ENCODE measurements at regions not wholly inside any gene's neighbourhood (a gene's known extent, or its start where the extent isn't known, plus 50 kb on each side); places are given as distances from the start of the nearest gene placed in this dataset.

GRCh38 chr18:66795051-66795450 is 191.2 kb upstream of the CDH19 start:
- DNase-seq (ENCODE audit: low spot score), result no peak
- H3K9me3 ChIP-seq (ENCODE audit: low read depth), result no peaks in the 10 kb centered on the region
- H3K27me3 ChIP-seq, result no peaks in the 10 kb centered on the region
- H3K4me2 ChIP-seq, result no peak overlapping the region
- H3K4me1 ChIP-seq (ENCODE audit: insufficient read depth), result no peaks in the 10 kb centered on the region
- no peaks in the 10 kb centered on the region for H3K36me3 ChIP-seq (replicated peaks; ENCODE audit: insufficient read depth, low read depth)
- H3K79me2 ChIP-seq, result no peaks in the 10 kb centered on the region
- no peak overlapping the region for H3K4me3 ChIP-seq
- TF ChIP-seq EZH2phosphoT487 (IDR thresholded peaks at IDR 0.05; ENCODE audit: low read depth, severe bottlenecking, unreplicated experiment), result no peak
- H4K20me1 ChIP-seq (ENCODE audit: insufficient read depth, poor library complexity, severe bottlenecking), result no peaks in the 10 kb centered on the region
- no peaks in the 10 kb centered on the region for H3K9me2 ChIP-seq (replicated peaks; ENCODE audit: insufficient read depth)
- 63% methylated on average over 3 of the region's 3 CpGs for WGBS (ENCODE audit: low lambda C conversion rate, missing lambda C conversion rate)
- H3K27ac ChIP-seq, result no peak overlapping the region
- no peak overlapping the region for H2AFZ ChIP-seq

GRCh38 chr18:66792466-66792865 is 188.6 kb upstream of the CDH19 start:
- no peaks in the 10 kb centered on the region for H3K36me3 ChIP-seq (replicated peaks; ENCODE audit: insufficient read depth, low read depth)
- DNase-seq (ENCODE audit: low spot score), result no peak
- H2AFZ ChIP-seq, result no peak overlapping the region
- TF ChIP-seq EZH2 (IDR thresholded peaks at IDR 0.05; ENCODE audit: borderline replicate concordance) (no peak), CTCF (IDR thresholded peaks at IDR 0.05; ENCODE audit: poor library complexity) (no peak), EZH2phosphoT487 (IDR thresholded peaks at IDR 0.05; ENCODE audit: low read depth, severe bottlenecking, unreplicated experiment) (no peak)
- 64% methylated on average over 3 of the region's 3 CpGs for WGBS (ENCODE audit: low lambda C conversion rate, missing lambda C conversion rate)
- H3K9me3 ChIP-seq (ENCODE audit: low read depth), result no peaks in the 10 kb centered on the region
- no peak overlapping the region for H3K4me2 ChIP-seq
- H3K4me1 ChIP-seq (ENCODE audit: insufficient read depth), result no peaks in the 10 kb centered on the region
- no peaks in the 10 kb centered on the region for H3K9me2 ChIP-seq (replicated peaks; ENCODE audit: insufficient read depth)
- H3K27me3 ChIP-seq, result no peaks in the 10 kb centered on the region
- H3K4me3 ChIP-seq, result no peak overlapping the region
- no peaks in the 10 kb centered on the region for H3K79me2 ChIP-seq
- no peak overlapping the region for H3K27ac ChIP-seq
- no peaks in the 10 kb centered on the region for H4K20me1 ChIP-seq (ENCODE audit: insufficient read depth, poor library complexity, severe bottlenecking)

GRCh38 chr18:66780609-66781008 is 176.7 kb upstream of the CDH19 start:
- Histone ChIP-seq H3K4me2 (no peak overlapping the region), H3K36me3 (replicated peaks; ENCODE audit: insufficient read depth, low read depth) (no peaks in the 10 kb centered on the region), H3K4me1 (ENCODE audit: insufficient read depth) (no peaks in the 10 kb centered on the region), H3K4me3 (no peak overlapping the region), H3K27ac (no peak overlapping the region), H3K79me2 (no peaks in the 10 kb centered on the region), H3K9me2 (replicated peaks; ENCODE audit: insufficient read depth) (no peaks in the 10 kb centered on the region), H4K20me1 (ENCODE audit: insufficient read depth, poor library complexity, severe bottlenecking) (no peaks in the 10 kb centered on the region), H3K27me3 (no peaks in the 10 kb centered on the region), H3K9me3 (ENCODE audit: low read depth) (no peaks in the 10 kb centered on the region), H2AFZ (no peak overlapping the region)
- WGBS (ENCODE audit: low lambda C conversion rate, missing lambda C conversion rate), result 74% methylated on average over 2 of the region's 2 CpGs
- no peak for TF ChIP-seq EZH2phosphoT487 (IDR thresholded peaks at IDR 0.05; ENCODE audit: low read depth, severe bottlenecking, unreplicated experiment)
- no peak for TF ChIP-seq EZH2 (IDR thresholded peaks at IDR 0.05; ENCODE audit: borderline replicate concordance)
- TF ChIP-seq CTCF (IDR thresholded peaks at IDR 0.05; ENCODE audit: poor library complexity), result no peak
- DNase-seq (ENCODE audit: low spot score), result no peak

- Histone ChIP-seq H3K9me3 (ENCODE audit: low read depth) (no peaks in the 10 kb centered on the region), H3K9me2 (replicated peaks; ENCODE audit: insufficient read depth) (no peaks in the 10 kb centered on the region), H3K4me2 (no peak overlapping the region), H3K4me1 (ENCODE audit: insufficient read depth) (no peaks in the 10 kb centered on the region), H3K4me3 (no peak overlapping the region), H2AFZ (no peak overlapping the region), H4K20me1 (ENCODE audit: insufficient read depth, poor library complexity, severe bottlenecking) (no peaks in the 10 kb centered on the region), H3K27me3 (no peaks in the 10 kb centered on the region), H3K36me3 (replicated peaks; ENCODE audit: insufficient read depth, low read depth) (no peaks in the 10 kb centered on the region), H3K79me2 (no peaks in the 10 kb centered on the region), H3K27ac (no peak overlapping the region)
- 63% methylated on average over 3 of the region's 3 CpGs for WGBS (ENCODE audit: low lambda C conversion rate, missing lambda C conversion rate)
- no peak for DNase-seq (ENCODE audit: low spot score)
- no peak for TF ChIP-seq EZH2phosphoT487 (IDR thresholded peaks at IDR 0.05; ENCODE audit: low read depth, severe bottlenecking, unreplicated experiment)
- no peak for TF ChIP-seq CTCF (IDR thresholded peaks at IDR 0.05; ENCODE audit: poor library complexity)
- no peak for TF ChIP-seq EZH2 (IDR thresholded peaks at IDR 0.05; ENCODE audit: borderline replicate concordance)
Measured at GRCh38 chr18:66778048-66778447, 174.2 kb upstream of the CDH19 start.

Data from hepatocyte (in vitro differentiated cells).